ENCODE measurements at regions not wholly inside any gene's neighbourhood (a gene's known extent, or its start where the extent isn't known, plus 50 kb on each side); places are given as distances from the start of the nearest gene placed in this dataset.
"Not testable (repeated sequence)": the region's sequence is repeated elsewhere in the genome, so short reads cannot be mapped to it uniquely, and the experiment has no call there.

DNA sequence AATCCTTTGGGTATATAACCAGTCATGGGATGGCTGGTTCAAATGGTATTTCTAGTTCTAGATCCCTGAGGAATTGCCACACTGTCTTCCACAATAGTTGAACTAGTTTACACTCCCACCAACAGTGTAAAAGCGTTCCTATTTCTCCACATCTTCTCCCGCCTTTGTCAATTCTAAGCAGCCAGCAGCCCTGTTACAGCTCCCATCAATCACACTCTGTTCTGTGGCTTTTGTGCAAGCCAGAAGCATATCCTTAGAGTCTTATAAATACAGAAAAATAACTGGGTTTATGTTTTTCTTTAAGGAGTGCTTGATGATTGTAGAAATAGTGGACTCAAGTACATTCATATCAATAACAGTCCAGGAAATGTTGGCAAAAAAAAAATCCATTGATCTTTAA lies 232.9 kb downstream of the ASMT start:
- H3K27ac Mint-ChIP-seq; H3K9me3 ChIP-seq (ENCODE audit: control extremely low read depth in 1 of 3, control insufficient read depth in 2 of 3, insufficient read depth in 1 of 3, low read length in 2 of 3); H3K9ac ChIP-seq (ENCODE audit: low read length); H3K27ac ChIP-seq (ENCODE audit: low read length in 2 of 2); H3K4me1 Mint-ChIP-seq; H3K9me3 Mint-ChIP-seq (ENCODE audit: insufficient read depth); H3K4me3 Mint-ChIP-seq; POLR2A ChIA-PET; H3K79me2 ChIP-seq (ENCODE audit: control insufficient read depth, insufficient read depth, low read length); ATAC-seq (ENCODE audit: low read depth); H3K4me2 ChIP-seq (replicated peaks; ENCODE audit: low read depth, low read length, poor library complexity, severe bottlenecking); DNase-seq; H4K20me1 ChIP-seq (ENCODE audit: control insufficient read depth, insufficient read depth, low read length, poor library complexity, severe bottlenecking); H3K27me3 ChIP-seq (replicated peaks in 1 of 4; ENCODE audit: control extremely low read depth in 1 of 4, control insufficient read depth in 3 of 4, insufficient read depth in 4 of 4, low read length in 3 of 4); H3K36me3 ChIP-seq (replicated peaks in 1 of 2; ENCODE audit: control extremely low read depth in 1 of 2, control insufficient read depth in 1 of 2, extremely low read depth in 1 of 2, insufficient read depth in 2 of 2, low read length in 1 of 2); H3K4me3 ChIP-seq (ENCODE audit: control extremely low read depth in 1 of 5, extremely low read depth in 1 of 5, insufficient read depth in 1 of 5, low read depth in 2 of 5, low read length in 4 of 5); intact Hi-C loops (cut with micrococcal nuclease); H3K4me1 ChIP-seq (ENCODE audit: control insufficient read depth in 2 of 2, insufficient read depth in 2 of 2, low read length in 2 of 2); H3K27me3 Mint-ChIP-seq; H2AFZ ChIP-seq (ENCODE audit: insufficient read depth, low read depth, low read length, poor library complexity, severe bottlenecking); CTCF ChIA-PET: not testable (repeated sequence)
- no CpG with 5 or more reads among the region's 2 CpGs for WGBS (ENCODE audit: insufficient coverage)

DNA sequence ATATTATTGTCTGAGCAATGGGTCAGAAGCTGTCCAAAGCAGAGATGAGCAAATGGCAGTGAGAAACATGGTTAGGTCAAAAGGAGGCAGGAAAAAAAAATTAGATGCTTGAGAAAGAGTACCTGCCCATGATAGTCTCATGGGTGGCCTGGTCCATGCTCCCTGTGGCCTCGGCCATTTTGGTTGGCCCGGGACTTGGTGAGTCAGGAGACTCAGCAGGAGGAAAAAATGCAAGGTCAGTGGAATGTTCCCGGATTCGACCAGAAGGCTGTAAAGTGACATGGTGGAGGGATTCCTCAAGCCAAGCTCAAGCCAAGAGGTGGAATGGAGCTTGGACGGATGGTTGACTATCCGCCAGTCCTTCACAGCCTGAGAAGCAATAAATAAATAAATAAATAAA lies 236.7 kb downstream of the ASMT start:
- no peaks in the 10 kb centered on the region for H3K36me3 ChIP-seq (replicated peaks in 1 of 2; ENCODE audit: control extremely low read depth in 1 of 2, control insufficient read depth in 1 of 2, extremely low read depth in 1 of 2, insufficient read depth in 2 of 2, low read length in 1 of 2)
- no peaks in the 10 kb centered on the region for H3K4me1 ChIP-seq (ENCODE audit: control insufficient read depth in 2 of 2, insufficient read depth in 2 of 2, low read length in 2 of 2)
- ChIA-PET CTCF (no interaction called here), POLR2A (no interaction called here)
- 100% methylated on average over 2 of the region's 6 CpGs for WGBS (ENCODE audit: insufficient coverage)
- Mint-ChIP-seq H3K9me3 (ENCODE audit: insufficient read depth) (no peaks in the 10 kb centered on the region), H3K4me1 (no peaks in the 10 kb centered on the region), H3K27ac (no peak overlapping the region), H3K4me3 (no peak overlapping the region), H3K27me3 (no peaks in the 10 kb centered on the region)
- no peaks in the 10 kb centered on the region for H4K20me1 ChIP-seq (ENCODE audit: control insufficient read depth, insufficient read depth, low read length, poor library complexity, severe bottlenecking)
- no peak overlapping the region for H3K4me2 ChIP-seq (replicated peaks; ENCODE audit: low read depth, low read length, poor library complexity, severe bottlenecking)
- ATAC-seq (ENCODE audit: low read depth), result no peak
- H3K4me3 ChIP-seq (ENCODE audit: control extremely low read depth in 1 of 5, extremely low read depth in 1 of 5, insufficient read depth in 1 of 5, low read depth in 2 of 5, low read length in 4 of 5), result no peak overlapping the region
- intact Hi-C loops (cut with micrococcal nuclease), result no loop called here
- H3K79me2 ChIP-seq (ENCODE audit: control insufficient read depth, insufficient read depth, low read length), result no peaks in the 10 kb centered on the region
- H3K27ac ChIP-seq (ENCODE audit: low read length in 2 of 2), result no peak overlapping the region
- no peak overlapping the region for H3K9ac ChIP-seq (ENCODE audit: low read length)
- DNase-seq, result no peak
- no peak overlapping the region for H2AFZ ChIP-seq (ENCODE audit: insufficient read depth, low read depth, low read length, poor library complexity, severe bottlenecking)
- no peaks in the 10 kb centered on the region for H3K27me3 ChIP-seq (replicated peaks in 1 of 4; ENCODE audit: control extremely low read depth in 1 of 4, control insufficient read depth in 3 of 4, insufficient read depth in 4 of 4, low read length in 3 of 4)
- TF ChIP-seq, protein P1, sequence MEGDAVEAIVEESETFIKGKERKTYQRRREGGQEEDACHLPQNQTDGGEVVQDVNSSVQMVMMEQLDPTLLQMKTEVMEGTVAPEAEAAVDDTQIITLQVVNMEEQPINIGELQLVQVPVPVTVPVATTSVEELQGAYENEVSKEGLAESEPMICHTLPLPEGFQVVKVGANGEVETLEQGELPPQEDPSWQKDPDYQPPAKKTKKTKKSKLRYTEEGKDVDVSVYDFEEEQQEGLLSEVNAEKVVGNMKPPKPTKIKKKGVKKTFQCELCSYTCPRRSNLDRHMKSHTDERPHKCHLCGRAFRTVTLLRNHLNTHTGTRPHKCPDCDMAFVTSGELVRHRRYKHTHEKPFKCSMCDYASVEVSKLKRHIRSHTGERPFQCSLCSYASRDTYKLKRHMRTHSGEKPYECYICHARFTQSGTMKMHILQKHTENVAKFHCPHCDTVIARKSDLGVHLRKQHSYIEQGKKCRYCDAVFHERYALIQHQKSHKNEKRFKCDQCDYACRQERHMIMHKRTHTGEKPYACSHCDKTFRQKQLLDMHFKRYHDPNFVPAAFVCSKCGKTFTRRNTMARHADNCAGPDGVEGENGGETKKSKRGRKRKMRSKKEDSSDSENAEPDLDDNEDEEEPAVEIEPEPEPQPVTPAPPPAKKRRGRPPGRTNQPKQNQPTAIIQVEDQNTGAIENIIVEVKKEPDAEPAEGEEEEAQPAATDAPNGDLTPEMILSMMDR (IDR thresholded peaks at IDR 0.05), result no peak
- TF ChIP-seq EZH2 (IDR thresholded peaks at IDR 0.05; ENCODE audit: borderline replicate concordance, insufficient read depth, low read depth, low read length, poor library complexity, severe bottlenecking), result no peak
- H3K9me3 ChIP-seq (ENCODE audit: control extremely low read depth in 1 of 3, control insufficient read depth in 2 of 3, insufficient read depth in 1 of 3, low read length in 2 of 3), result peaks cover 0 to 3% (median 0%) of the 10 kb centered on the region in 3 donors
